ENCODE measurements at regions not wholly inside any gene's neighbourhood (a gene's known extent, or its start where the extent isn't known, plus 50 kb on each side); places are given as distances from the start of the nearest gene placed in this dataset.

- WGBS, 2 donors (ENCODE audit: extremely low coverage in 2 of 2, insufficient read length in 2 of 2, insufficient replicate concordance in 1 of 2): no CpG with 5 or more reads among the region's 2 CpGs
Observed at GRCh38 chr3:187522293-187522692, 147.9 kb downstream of the SST start.

GRCh38 chr3:187521546-187521945 lies 148.6 kb downstream of the SST start:
- Histone ChIP-seq H3K4me1 (ENCODE audit: control insufficient read depth in 2 of 2, insufficient read depth in 1 of 2, low read depth in 1 of 2, low read length in 2 of 2) (peaks cover 0 to 3% of the 10 kb centered on the region in 2 donors), H3K27ac (replicated peaks; ENCODE audit: low read length) (no peak overlapping the region)
- DNase-seq (ENCODE audit: low spot score): no peak

More at GRCh38 chr3:187522293-187522692, 147.9 kb downstream of the SST start:
- H3K4me1 ChIP-seq (ENCODE audit: control insufficient read depth in 2 of 2, insufficient read depth in 1 of 2, low read depth in 1 of 2, low read length in 2 of 2): peaks cover 0 to 3% of the 10 kb centered on the region in 2 donors
- no peak overlapping the region for H3K9ac ChIP-seq (ENCODE audit: low read depth, low read length, poor library complexity)
- no peak overlapping the region for H2BK5ac ChIP-seq (ENCODE audit: low read length)
- H3K79me1 ChIP-seq (ENCODE audit: low read depth, low read length): no peaks in the 10 kb centered on the region
- H2BK15ac ChIP-seq (ENCODE audit: low read length): no peak overlapping the region
- no peak overlapping the region for H2BK12ac ChIP-seq (ENCODE audit: low read length)
- H2BK120ac ChIP-seq (ENCODE audit: low read depth, low read length): no peak overlapping the region
- no peaks in the 10 kb centered on the region for H3K9me3 ChIP-seq (replicated peaks in 1 of 2; ENCODE audit: control insufficient read depth in 2 of 2, insufficient read depth in 1 of 2, low read depth in 1 of 2, low read length in 2 of 2)
- H4K91ac ChIP-seq (ENCODE audit: low read depth, low read length, poor library complexity): no peak overlapping the region
- H3K27ac ChIP-seq (replicated peaks; ENCODE audit: low read length): no peak overlapping the region
- H3K27me3 ChIP-seq (ENCODE audit: control insufficient read depth in 3 of 3, insufficient read depth in 3 of 3, low read depth in 1 of 3, low read length in 3 of 3): no peaks in the 10 kb centered on the region
- H3K4ac ChIP-seq (ENCODE audit: low read length): no peak overlapping the region
- no peak overlapping the region for H2AFZ ChIP-seq (ENCODE audit: low read length)
- DNase-seq (ENCODE audit: low spot score): no peak
- H3K14ac ChIP-seq (ENCODE audit: low read length): no peak overlapping the region
- H3K4me3 ChIP-seq (ENCODE audit: low read length in 2 of 2): no peak overlapping the region
- no peak overlapping the region for H4K8ac ChIP-seq (ENCODE audit: low read depth, low read length)
- no peak overlapping the region for H2AK5ac ChIP-seq (ENCODE audit: low read depth, low read length)
- no peak overlapping the region for H3K4me2 ChIP-seq (ENCODE audit: insufficient read depth, low read length, poor library complexity, severe bottlenecking)
- no peak overlapping the region for H3K18ac ChIP-seq (ENCODE audit: low read length)
- H3K36me3 ChIP-seq (replicated peaks in 1 of 2; ENCODE audit: control insufficient read depth in 2 of 2, insufficient read depth in 2 of 2, low read length in 2 of 2): no peaks in the 10 kb centered on the region
- H3K23ac ChIP-seq (ENCODE audit: low read depth, low read length, poor library complexity): no peak overlapping the region

GRCh38 chr3:187520027-187520945 lies 149.9 kb downstream of the SST start:
- no peak overlapping the region for H3K23ac ChIP-seq (ENCODE audit: low read depth, low read length, poor library complexity)
- H2BK120ac ChIP-seq (ENCODE audit: low read depth, low read length): no peak overlapping the region
- no peak overlapping the region for H2BK12ac ChIP-seq (ENCODE audit: low read length)
- no CpG with 5 or more reads among the region's 9 CpGs for WGBS, 2 donors (ENCODE audit: extremely low coverage in 2 of 2, insufficient read length in 2 of 2, insufficient replicate concordance in 1 of 2)
- H3K18ac ChIP-seq (ENCODE audit: low read length): no peak overlapping the region
- H3K27me3 ChIP-seq (ENCODE audit: control insufficient read depth in 3 of 3, insufficient read depth in 3 of 3, low read depth in 1 of 3, low read length in 3 of 3): no peaks in the 10 kb centered on the region
- H4K8ac ChIP-seq (ENCODE audit: low read depth, low read length): no peak overlapping the region
- H3K9me3 ChIP-seq (replicated peaks in 1 of 2; ENCODE audit: control insufficient read depth in 2 of 2, insufficient read depth in 1 of 2, low read depth in 1 of 2, low read length in 2 of 2): peaks cover 0 to 4% of the 10 kb centered on the region in 2 donors
- no peak overlapping the region for H4K91ac ChIP-seq (ENCODE audit: low read depth, low read length, poor library complexity)
- no peak overlapping the region for H3K4ac ChIP-seq (ENCODE audit: low read length)
- no peak overlapping the region for H2BK5ac ChIP-seq (ENCODE audit: low read length)
- no peak overlapping the region for H2AK5ac ChIP-seq (ENCODE audit: low read depth, low read length)
- H3K9ac ChIP-seq (ENCODE audit: low read depth, low read length, poor library complexity): no peak overlapping the region
- no peaks in the 10 kb centered on the region for H3K36me3 ChIP-seq (replicated peaks in 1 of 2; ENCODE audit: control insufficient read depth in 2 of 2, insufficient read depth in 2 of 2, low read length in 2 of 2)
- no peak overlapping the region for H2AFZ ChIP-seq (ENCODE audit: low read length)
- no peak overlapping the region for H3K4me2 ChIP-seq (ENCODE audit: insufficient read depth, low read length, poor library complexity, severe bottlenecking)
- peak overlapping the region; percentile 72 for H3K27ac ChIP-seq (replicated peaks; ENCODE audit: low read length)
- H3K79me1 ChIP-seq (ENCODE audit: low read depth, low read length): no peaks in the 10 kb centered on the region
- H3K4me3 ChIP-seq (ENCODE audit: low read length in 2 of 2): no peak overlapping the region
- peaks cover 0 to 3% of the 10 kb centered on the region in 2 donors for H3K4me1 ChIP-seq (ENCODE audit: control insufficient read depth in 2 of 2, insufficient read depth in 1 of 2, low read depth in 1 of 2, low read length in 2 of 2)
- DNase-seq (ENCODE audit: low spot score): no peak
- no peak overlapping the region for H2BK15ac ChIP-seq (ENCODE audit: low read length)
- no peak overlapping the region for H3K14ac ChIP-seq (ENCODE audit: low read length)

More at GRCh38 chr3:187521546-187521945, 148.6 kb downstream of the SST start:
- no CpG with 5 or more reads among the region's 2 CpGs for WGBS, 2 donors (ENCODE audit: extremely low coverage in 2 of 2, insufficient read length in 2 of 2, insufficient replicate concordance in 1 of 2)
- Histone ChIP-seq H4K91ac (ENCODE audit: low read depth, low read length, poor library complexity) (no peak overlapping the region), H2BK120ac (ENCODE audit: low read depth, low read length) (no peak overlapping the region), H3K14ac (ENCODE audit: low read length) (no peak overlapping the region), H3K36me3 (replicated peaks in 1 of 2; ENCODE audit: control insufficient read depth in 2 of 2, insufficient read depth in 2 of 2, low read length in 2 of 2) (no peaks in the 10 kb centered on the region), H2BK5ac (ENCODE audit: low read length) (no peak overlapping the region), H3K9ac (ENCODE audit: low read depth, low read length, poor library complexity) (no peak overlapping the region), H3K27me3 (ENCODE audit: control insufficient read depth in 3 of 3, insufficient read depth in 3 of 3, low read depth in 1 of 3, low read length in 3 of 3) (no peaks in the 10 kb centered on the region), H3K4me2 (ENCODE audit: insufficient read depth, low read length, poor library complexity, severe bottlenecking) (no peak overlapping the region), H3K4me3 (ENCODE audit: low read length in 2 of 2) (no peak overlapping the region), H3K4ac (ENCODE audit: low read length) (no peak overlapping the region), H2BK15ac (ENCODE audit: low read length) (no peak overlapping the region), H3K23ac (ENCODE audit: low read depth, low read length, poor library complexity) (no peak overlapping the region), H3K9me3 (replicated peaks in 1 of 2; ENCODE audit: control insufficient read depth in 2 of 2, insufficient read depth in 1 of 2, low read depth in 1 of 2, low read length in 2 of 2) (peaks cover 0 to 4% of the 10 kb centered on the region in 2 donors), H3K18ac (ENCODE audit: low read length) (no peak overlapping the region), H2AFZ (ENCODE audit: low read length) (no peak overlapping the region), H2AK5ac (ENCODE audit: low read depth, low read length) (no peak overlapping the region), H2BK12ac (ENCODE audit: low read length) (no peak overlapping the region), H3K79me1 (ENCODE audit: low read depth, low read length) (no peaks in the 10 kb centered on the region), H4K8ac (ENCODE audit: low read depth, low read length) (no peak overlapping the region)

- Histone ChIP-seq H3K4me2 (ENCODE audit: insufficient read depth, low read length, poor library complexity, severe bottlenecking) (no peak overlapping the region), H3K36me3 (replicated peaks in 1 of 2; ENCODE audit: control insufficient read depth in 2 of 2, insufficient read depth in 2 of 2, low read length in 2 of 2) (no peaks in the 10 kb centered on the region), H3K18ac (ENCODE audit: low read length) (no peak overlapping the region), H3K9me3 (replicated peaks in 1 of 2; ENCODE audit: control insufficient read depth in 2 of 2, insufficient read depth in 1 of 2, low read depth in 1 of 2, low read length in 2 of 2) (peaks cover 0 to 6% of the 10 kb centered on the region in 2 donors), H2BK5ac (ENCODE audit: low read length) (no peak overlapping the region), H3K27ac (replicated peaks; ENCODE audit: low read length) (peak overlapping the region; percentile 77), H3K14ac (ENCODE audit: low read length) (no peak overlapping the region), H3K9ac (ENCODE audit: low read depth, low read length, poor library complexity) (no peak overlapping the region), H3K4ac (ENCODE audit: low read length) (no peak overlapping the region), H2BK15ac (ENCODE audit: low read length) (no peak overlapping the region), H4K8ac (ENCODE audit: low read depth, low read length) (no peak overlapping the region), H3K23ac (ENCODE audit: low read depth, low read length, poor library complexity) (no peak overlapping the region), H2AFZ (ENCODE audit: low read length) (no peak overlapping the region), H3K27me3 (ENCODE audit: control insufficient read depth in 3 of 3, insufficient read depth in 3 of 3, low read depth in 1 of 3, low read length in 3 of 3) (no peaks in the 10 kb centered on the region), H2AK5ac (ENCODE audit: low read depth, low read length) (no peak overlapping the region), H2BK120ac (ENCODE audit: low read depth, low read length) (no peak overlapping the region), H3K4me1 (ENCODE audit: control insufficient read depth in 2 of 2, insufficient read depth in 1 of 2, low read depth in 1 of 2, low read length in 2 of 2) (peaks cover 0 to 3% of the 10 kb centered on the region in 2 donors), H4K91ac (ENCODE audit: low read depth, low read length, poor library complexity) (no peak overlapping the region), H3K79me1 (ENCODE audit: low read depth, low read length) (no peaks in the 10 kb centered on the region), H3K4me3 (ENCODE audit: low read length in 2 of 2) (no peak overlapping the region), H2BK12ac (ENCODE audit: low read length) (no peak overlapping the region)
- DNase-seq (ENCODE audit: low spot score): peak; percentile 32
- WGBS, 2 donors (ENCODE audit: extremely low coverage in 2 of 2, insufficient read length in 2 of 2, insufficient replicate concordance in 1 of 2): no CpG with 5 or more reads among the region's 9 CpGs
Observed at GRCh38 chr3:187519428-187519890, 150.7 kb downstream of the SST start.

All from neuronal stem cell (in vitro differentiated cells).